AG04450 (cell line): ENCODE measurements at regions not wholly inside any gene's neighbourhood (a gene's known extent, or its start where the extent isn't known, plus 50 kb on each side); places are given as distances from the start of the nearest gene placed in this dataset.
"Not testable (repeated sequence)": the region's sequence is repeated elsewhere in the genome, so short reads cannot be mapped to it uniquely, and the experiment has no call there.

ENCODE experiments used
- CTCF ChIA-PET: fragments of 300-600, 350-600 bp; formaldehyde crosslinking; extraction: SDS; loops from one replicate; lab custom pipeline; 2022; ENCODE audit warnings: antibody characterized with exemption, inconsistent platforms; lab: Charles Lee
- POLR2A ChIA-PET: fragments of 350-600 bp; formaldehyde crosslinking; extraction: SDS; loops from one replicate; lab custom pipeline; 2021; ENCODE audit warnings: antibody characterized with exemption, inconsistent platforms; lab: Yijun Ruan, JAX
- DNase-seq: peaks from one replicate; pipeline ENCODE4 v3.0.0-alpha.2; 2011; ENCODE audit warnings: low read depth, low spot score
- H3K27ac ChIP-seq: one replicate; pipeline ENCODE4 v1.5.1; 2012; ENCODE audit warnings: low read depth, low read length, control low read depth
- H3K27me3 ChIP-seq: one replicate; pipeline ENCODE4 v1.6.0; 2012; ENCODE audit warnings: low read length; ENCODE audit not compliant: control insufficient read depth, insufficient read depth
- H3K4me3 ChIP-seq: 2 replicates; pipeline ENCODE4 v1.5.1; 2011; ENCODE audit warnings: mild to moderate bottlenecking, low read depth, low read length, control low read depth
- H3K9me3 ChIP-seq: 2 replicates; pipeline ENCODE4 v1.5.1; 2012; ENCODE audit warnings: low read length; ENCODE audit not compliant: control insufficient read depth, insufficient read depth
- CTCF ChIP-seq: IDR thresholded peaks from 2 replicates; pipeline ENCODE4 v1.5.1; 2011; ENCODE audit warnings: low read depth, low read length, control low read depth, inconsistent platforms

- no peak for TF ChIP-seq CTCF
- ChIA-PET POLR2A (no interaction called here), CTCF (no interaction called here)
- peaks cover 18% of the 10 kb centered on the region for H3K9me3 ChIP-seq
- no peaks in the 10 kb centered on the region for H3K27me3 ChIP-seq
- no peak for DNase-seq
- H3K4me3 ChIP-seq = no peak overlapping the region
- no peak overlapping the region for H3K27ac ChIP-seq
Observed at GRCh38 chr7:69374044-69374425, 224.2 kb upstream of the AUTS2 start.

GRCh38 chr7:69377191-69377590 lies 221.1 kb upstream of the AUTS2 start:
- DNase-seq = no peak
- ChIA-PET CTCF (no interaction called here), POLR2A (no interaction called here)
- H3K27me3 ChIP-seq = no peaks in the 10 kb centered on the region
- H3K4me3 ChIP-seq = no peak overlapping the region
- peaks cover 19% of the 10 kb centered on the region for H3K9me3 ChIP-seq
- H3K27ac ChIP-seq = no peak overlapping the region
- TF ChIP-seq CTCF = no peak

- no peak for TF ChIP-seq CTCF
- DNase-seq = no peak
- Histone ChIP-seq H3K4me3 (no peak overlapping the region), H3K27me3 (no peaks in the 10 kb centered on the region), H3K9me3 (peaks cover 25% of the 10 kb centered on the region), H3K27ac (no peak overlapping the region)
- CTCF ChIA-PET = no interaction called here
- POLR2A ChIA-PET = no interaction called here
Observed at GRCh38 chr7:69388452-69389137, 209.7 kb upstream of the AUTS2 start.

- no peak for TF ChIP-seq CTCF
- CTCF ChIA-PET = no interaction called here
- H3K4me3 ChIP-seq = no peak overlapping the region
Observed at GRCh38 chr7:69389216-69389615, 209.1 kb upstream of the AUTS2 start.

GRCh38 chr7:69393912-69394311 lies 204.4 kb upstream of the AUTS2 start:
- H3K27ac ChIP-seq, CTCF ChIA-PET, POLR2A ChIA-PET, DNase-seq, H3K4me3 ChIP-seq, H3K27me3 ChIP-seq: not testable (repeated sequence)
- H3K9me3 ChIP-seq = peaks cover 36% of the 10 kb centered on the region

More at GRCh38 chr7:69389216-69389615, 209.1 kb upstream of the AUTS2 start:
- no peak overlapping the region for H3K27ac ChIP-seq
- no peak for DNase-seq
- peaks cover 26% of the 10 kb centered on the region for H3K9me3 ChIP-seq
- POLR2A ChIA-PET = no interaction called here
- no peaks in the 10 kb centered on the region for H3K27me3 ChIP-seq
